Duodenal mucosa (tissue), 2 donors: ENCODE measurements at regions not wholly inside any gene's neighbourhood (a gene's known extent, or its start where the extent isn't known, plus 50 kb on each side); places are given as distances from the start of the nearest gene placed in this dataset.

Experiments used
- H3K27ac ChIP-seq: one replicate; pipeline ENCODE4 v1.7.0; 2013; ENCODE audit warnings: low read depth, low read length
- H3K27me3 ChIP-seq, 2 donors: one replicate each; pipeline ENCODE4 v1.7.0; 2013; ENCODE audit warnings: low read length in 2 of 2, control low read depth in 1 of 2; ENCODE audit not compliant: insufficient read depth in 2 of 2, control insufficient read depth in 1 of 2
- H3K36me3 ChIP-seq, 2 donors: one replicate each; pipeline ENCODE4 v1.7.0; 2013; ENCODE audit warnings: low read length in 2 of 2, control low read depth in 1 of 2; ENCODE audit not compliant: insufficient read depth in 2 of 2, control insufficient read depth in 1 of 2
- H3K4me1 ChIP-seq, 2 donors: one replicate each; pipeline ENCODE4 v1.7.0; 2013; ENCODE audit warnings: low read length in 2 of 2, control low read depth in 1 of 2; ENCODE audit not compliant: insufficient read depth in 2 of 2, control insufficient read depth in 1 of 2
- H3K4me3 ChIP-seq, 2 donors: one replicate each; pipeline ENCODE4 v1.7.0; 2013; ENCODE audit warnings: low read length in 2 of 2, low read depth in 1 of 2
- H3K9ac ChIP-seq, 2 donors: one replicate each; pipeline ENCODE4 v1.7.0; 2013; ENCODE audit warnings: low read length in 2 of 2, low read depth in 1 of 2
- H3K9me3 ChIP-seq, 2 donors: one replicate each; pipeline ENCODE4 v1.7.0; 2013; ENCODE audit warnings: low read length in 2 of 2, control low read depth in 1 of 2; ENCODE audit not compliant: control insufficient read depth in 1 of 2

DNA sequence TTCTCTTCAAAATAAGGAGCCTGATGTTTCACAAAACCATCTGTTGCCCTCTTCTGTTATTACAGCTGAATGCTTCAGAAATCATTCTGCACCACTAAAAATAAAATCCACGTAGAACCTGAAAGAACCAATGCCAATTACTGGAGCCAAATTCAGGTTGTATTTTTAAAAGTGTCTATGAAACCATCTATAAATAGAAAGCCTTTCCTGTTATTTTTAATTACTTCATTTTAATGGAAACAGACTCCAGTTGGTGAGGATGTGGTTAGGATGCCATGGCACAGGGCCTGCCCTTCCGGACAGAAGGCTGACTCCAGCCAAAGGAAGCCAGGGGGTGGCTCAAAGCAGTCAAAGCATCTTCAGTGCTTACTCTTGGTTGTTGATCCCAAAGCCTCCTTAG, 119.8 kb downstream of the TENT4A start:
- H3K27ac ChIP-seq, result no peak overlapping the region
- H3K9me3 ChIP-seq, result peaks cover 6% of the 10 kb centered on the region in 2 donors
- no peaks in the 10 kb centered on the region for H3K36me3 ChIP-seq
- H3K4me3 ChIP-seq, result no peak overlapping the region
- H3K4me1 ChIP-seq, result peaks cover 0 to 3% of the 10 kb centered on the region in 2 donors
- no peaks in the 10 kb centered on the region for H3K27me3 ChIP-seq
- H3K9ac ChIP-seq, result no peak overlapping the region

DNA sequence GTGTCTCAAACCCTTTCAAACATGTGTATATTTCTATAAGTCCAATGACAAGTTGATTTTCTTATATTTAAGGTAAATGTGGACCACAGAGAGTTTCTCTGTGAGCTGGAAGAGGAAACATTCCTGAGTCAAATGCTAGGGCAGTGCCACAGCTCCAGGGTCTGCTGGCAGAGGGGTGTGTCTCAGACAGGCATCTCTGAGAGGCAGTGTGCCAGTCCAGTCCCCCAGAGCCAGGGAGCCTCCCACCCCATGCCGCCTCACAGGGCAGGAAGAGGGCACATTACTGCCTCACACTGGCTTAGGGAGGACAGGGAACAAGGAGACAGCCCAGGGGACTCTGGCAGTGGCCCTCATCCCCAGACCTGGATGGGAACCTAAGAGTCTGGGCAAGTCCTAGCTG, 120.2 kb downstream of the TENT4A start:
- no peaks in the 10 kb centered on the region for H3K27me3 ChIP-seq
- no peak overlapping the region for H3K9ac ChIP-seq
- H3K27ac ChIP-seq, result no peak overlapping the region
- H3K4me3 ChIP-seq, result no peak overlapping the region
- H3K4me1 ChIP-seq, result peaks cover 0 to 3% of the 10 kb centered on the region in 2 donors
- H3K9me3 ChIP-seq, result peaks cover 6% of the 10 kb centered on the region in 2 donors
- H3K36me3 ChIP-seq, result no peaks in the 10 kb centered on the region

DNA sequence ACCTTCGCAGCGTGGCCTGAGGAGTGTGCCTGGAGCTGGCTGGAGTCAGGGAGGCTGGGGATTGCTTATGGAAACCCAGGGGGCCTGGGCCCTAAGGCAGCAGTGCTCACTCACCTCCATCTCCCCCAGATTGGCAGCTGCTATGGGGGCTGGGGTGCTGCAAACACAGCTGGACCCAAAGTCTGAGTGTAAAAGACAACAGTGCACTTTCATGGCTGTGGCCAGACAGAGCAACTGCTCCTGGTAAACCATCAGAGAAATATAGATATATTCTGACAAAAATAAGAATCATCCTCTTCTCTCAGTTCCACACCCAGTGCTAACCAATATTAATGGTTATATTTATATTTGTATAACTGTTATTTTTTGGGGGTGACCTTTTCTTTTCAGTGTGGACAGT, 123.9 kb downstream of the TENT4A start:
- Histone ChIP-seq H3K36me3 (no peaks in the 10 kb centered on the region), H3K9ac (no peak overlapping the region), H3K4me3 (no peak overlapping the region), H3K4me1 (no peaks in the 10 kb centered on the region), H3K9me3 (no peaks in the 10 kb centered on the region), H3K27me3 (no peaks in the 10 kb centered on the region), H3K27ac (no peak overlapping the region)

DNA sequence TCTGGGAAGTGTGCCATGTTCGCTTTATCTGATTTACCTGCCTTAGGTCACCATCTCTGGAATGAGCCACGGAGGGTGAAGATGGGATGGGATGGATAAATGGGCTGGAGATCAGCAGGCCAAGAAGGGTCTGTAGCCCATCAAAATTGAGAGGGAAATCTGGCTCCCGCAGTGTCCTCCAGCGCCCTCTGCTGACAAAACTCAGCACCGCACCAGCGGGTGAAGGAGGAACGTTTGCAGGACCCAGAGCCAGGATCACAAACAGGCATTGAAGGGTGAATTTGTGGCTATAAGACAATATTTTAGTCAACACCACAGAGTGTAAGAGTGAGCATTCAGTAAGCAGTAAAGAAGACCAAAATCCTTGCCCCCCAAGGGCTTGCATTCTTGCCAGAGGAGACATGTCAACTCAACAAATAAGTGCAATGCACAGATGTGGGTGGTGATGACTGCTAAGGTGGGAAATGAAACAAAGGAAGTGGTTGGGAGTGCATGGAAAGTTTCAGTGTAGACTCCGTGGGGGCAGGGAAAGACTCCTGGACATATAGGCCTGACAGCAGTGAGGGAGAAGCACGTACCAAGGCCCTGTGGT, 124.4 kb downstream of the TENT4A start:
- no peaks in the 10 kb centered on the region for H3K36me3 ChIP-seq
- no peaks in the 10 kb centered on the region for H3K4me1 ChIP-seq
- H3K9ac ChIP-seq, result no peak overlapping the region
- H3K27me3 ChIP-seq, result no peaks in the 10 kb centered on the region
- H3K4me3 ChIP-seq, result no peak overlapping the region
- no peaks in the 10 kb centered on the region for H3K9me3 ChIP-seq
- H3K27ac ChIP-seq, result no peak overlapping the region

DNA sequence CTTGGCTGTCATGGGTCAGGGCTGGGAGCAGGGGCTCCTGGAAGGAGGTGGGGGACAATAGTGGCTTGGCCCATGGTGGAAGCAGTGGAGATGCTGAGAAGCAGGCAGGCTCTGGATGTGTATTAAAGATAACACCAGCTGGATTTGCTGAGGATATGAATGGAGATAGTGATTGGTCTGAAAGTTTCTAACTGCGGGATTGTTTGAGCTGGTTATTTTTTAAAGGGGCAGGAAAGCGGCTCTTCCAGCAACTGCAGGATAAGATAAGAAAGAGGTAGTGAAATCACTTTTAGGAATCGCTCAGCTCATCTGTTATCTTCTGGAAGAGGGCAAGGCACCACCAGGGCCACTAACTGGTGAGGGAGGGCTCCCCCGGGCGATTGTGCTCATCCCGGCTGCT, 125.5 kb downstream of the TENT4A start:
- no peaks in the 10 kb centered on the region for H3K36me3 ChIP-seq
- H3K9ac ChIP-seq, result no peak overlapping the region

DNA sequence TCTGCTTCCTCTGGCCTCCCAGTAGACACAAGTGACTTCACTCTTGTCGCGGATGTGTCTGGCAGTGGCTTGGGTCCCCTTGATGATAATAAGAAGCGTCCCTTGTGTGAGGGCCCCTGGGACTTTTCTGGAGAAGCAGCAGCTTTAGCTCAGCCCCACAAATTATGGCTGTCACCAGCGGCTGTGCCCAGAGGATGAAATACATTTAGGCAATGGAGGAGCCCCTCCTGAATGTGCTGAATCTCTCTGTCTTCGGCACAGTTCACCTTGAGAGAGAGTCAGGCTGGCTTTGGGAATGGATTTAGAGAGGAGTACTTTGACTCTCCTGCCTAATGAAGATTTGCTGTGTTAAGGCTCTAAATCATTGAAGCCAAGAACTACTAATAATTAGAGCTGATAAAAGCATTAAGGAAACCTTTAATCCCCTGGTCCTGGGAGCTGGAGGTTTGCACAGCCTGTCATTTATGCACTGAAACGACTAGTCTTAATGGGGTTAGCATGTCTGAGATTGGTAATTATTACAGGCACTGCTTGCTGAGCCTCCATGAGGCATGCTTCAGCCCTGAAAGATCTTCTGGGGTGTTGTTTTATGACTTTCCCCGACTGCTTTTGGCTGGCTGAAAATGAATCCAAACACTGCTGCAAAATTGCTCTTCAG, 127.0 kb downstream of the TENT4A start:
- Histone ChIP-seq H3K9ac (no peak overlapping the region), H3K9me3 (no peaks in the 10 kb centered on the region), H3K36me3 (no peaks in the 10 kb centered on the region), H3K27me3 (no peaks in the 10 kb centered on the region), H3K4me1 (no peaks in the 10 kb centered on the region), H3K4me3 (no peak overlapping the region), H3K27ac (no peak overlapping the region)

More for the DNA sequence above, 125.5 kb downstream of the TENT4A start:
- H3K4me3 ChIP-seq, result no peak overlapping the region
- no peaks in the 10 kb centered on the region for H3K9me3 ChIP-seq
- H3K27me3 ChIP-seq, result no peaks in the 10 kb centered on the region
- no peak overlapping the region for H3K27ac ChIP-seq
- no peaks in the 10 kb centered on the region for H3K4me1 ChIP-seq

DNA sequence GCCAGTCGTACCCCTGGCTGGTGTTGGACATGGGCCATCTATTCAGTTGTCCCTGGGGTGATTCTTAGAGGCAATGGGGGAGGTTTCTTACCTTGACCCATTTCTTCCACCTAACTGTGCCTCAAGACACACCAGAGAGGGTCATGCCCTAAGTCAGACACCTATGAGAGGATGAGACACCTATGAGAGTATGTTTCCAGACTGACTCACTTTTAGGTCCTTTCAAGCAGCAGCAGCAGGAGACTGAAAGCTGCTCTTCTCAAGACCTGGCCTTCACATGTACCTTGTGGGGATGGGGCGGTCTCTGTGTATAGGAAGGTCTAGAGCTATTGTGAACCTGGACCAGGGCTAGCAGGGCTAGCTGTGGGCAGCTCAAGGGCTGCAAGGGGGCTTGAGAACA, 130.1 kb downstream of the TENT4A start:
- H3K9ac ChIP-seq, result no peak overlapping the region
- no peak overlapping the region for H3K27ac ChIP-seq
- no peaks in the 10 kb centered on the region for H3K27me3 ChIP-seq
- no peaks in the 10 kb centered on the region for H3K4me1 ChIP-seq
- no peaks in the 10 kb centered on the region for H3K9me3 ChIP-seq
- H3K36me3 ChIP-seq, result no peaks in the 10 kb centered on the region
- H3K4me3 ChIP-seq, result no peak overlapping the region

DNA sequence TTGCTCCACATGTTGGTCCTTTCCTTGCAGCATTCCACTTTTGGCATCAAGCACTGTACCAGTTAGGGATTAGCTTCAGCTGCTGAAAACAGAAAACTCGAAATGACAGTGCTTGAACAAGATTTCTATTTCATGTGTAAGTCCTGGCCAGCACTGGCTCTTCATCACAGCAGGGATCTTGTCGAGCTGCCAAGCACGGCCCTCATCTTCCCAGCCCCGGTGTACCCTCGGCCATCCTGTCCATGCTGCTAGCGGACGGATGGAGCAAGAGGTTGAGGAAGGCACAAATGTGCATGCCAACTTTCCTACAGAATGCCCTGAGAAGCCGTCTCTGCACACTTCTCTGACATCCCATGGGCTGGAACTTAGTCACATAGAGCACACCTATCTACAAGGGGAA, 130.6 kb downstream of the TENT4A start:
- Histone ChIP-seq H3K9me3 (no peaks in the 10 kb centered on the region), H3K4me3 (no peak overlapping the region), H3K27me3 (no peaks in the 10 kb centered on the region), H3K36me3 (no peaks in the 10 kb centered on the region), H3K4me1 (no peaks in the 10 kb centered on the region), H3K27ac (no peak overlapping the region), H3K9ac (no peak overlapping the region)

DNA sequence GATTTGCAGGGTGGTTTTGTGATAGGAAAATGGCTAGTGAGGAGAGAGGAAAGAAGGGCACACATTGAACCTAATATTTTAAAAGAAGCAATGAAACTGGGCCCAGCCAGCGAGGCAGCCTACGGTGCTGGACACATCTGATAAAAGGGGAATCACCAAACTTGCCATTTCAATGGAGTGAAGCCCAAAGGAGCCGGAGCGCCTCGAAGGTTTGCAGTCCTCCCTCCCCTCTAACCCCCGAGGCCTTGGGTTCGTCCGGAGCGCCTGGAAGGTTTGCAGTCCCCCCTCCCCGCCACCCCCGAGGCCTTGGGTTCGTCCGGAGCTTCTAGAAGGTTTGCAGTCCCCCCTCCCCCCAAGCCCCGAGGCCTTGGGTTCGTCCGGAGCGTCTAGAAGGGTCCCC, 132.6 kb downstream of the TENT4A start:
- Histone ChIP-seq H3K9ac (no peak overlapping the region), H3K9me3 (peaks cover 0 to under 1% of the 10 kb centered on the region in 2 donors), H3K4me3 (no peak overlapping the region), H3K27ac (no peak overlapping the region), H3K36me3 (no peaks in the 10 kb centered on the region), H3K4me1 (no peaks in the 10 kb centered on the region), H3K27me3 (no peaks in the 10 kb centered on the region)

DNA sequence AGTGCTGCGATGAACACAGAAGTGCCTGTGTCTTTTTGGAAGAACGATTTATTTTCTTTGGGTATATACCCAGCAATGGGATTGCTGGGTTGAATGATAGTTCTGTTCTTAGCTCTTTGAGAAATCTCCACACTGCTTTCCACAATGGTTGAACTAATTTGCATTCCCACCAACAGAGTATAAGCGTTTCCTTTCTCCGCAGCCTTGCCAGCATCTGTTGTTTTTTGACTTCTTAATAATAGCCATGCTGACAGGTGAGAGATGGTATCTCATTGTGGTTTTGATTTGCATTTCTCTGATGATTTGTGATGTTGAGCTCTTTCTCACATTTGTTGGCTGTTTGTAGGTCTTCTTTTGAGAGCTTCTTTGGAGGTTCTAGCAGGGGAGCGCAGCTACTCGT, 134.6 kb downstream of the TENT4A start:
- no peaks in the 10 kb centered on the region for H3K36me3 ChIP-seq
- H3K27me3 ChIP-seq, result no peaks in the 10 kb centered on the region

More for the DNA sequence above, 134.6 kb downstream of the TENT4A start:
- H3K9me3 ChIP-seq, result peaks cover 0 to 4% of the 10 kb centered on the region in 2 donors
- H3K4me1 ChIP-seq, result no peaks in the 10 kb centered on the region
- no peak overlapping the region for H3K4me3 ChIP-seq
- H3K9ac ChIP-seq, result no peak overlapping the region
- H3K27ac ChIP-seq, result no peak overlapping the region
